ENCODE measurements at regions not wholly inside any gene's neighbourhood (a gene's known extent, or its start where the extent isn't known, plus 50 kb on each side); places are given as distances from the start of the nearest gene placed in this dataset.

GRCh38 chr10:62453274-62453673 lies 79.1 kb downstream of the ZNF365 start:
- no peak overlapping the region for H3K4me3 ChIP-seq
- no peaks in the 10 kb centered on the region for H3K36me3 ChIP-seq (replicated peaks)
- no peak for DNase-seq (ENCODE audit: low spot score in 2 of 2)
- peaks cover 3% of the 10 kb centered on the region; the same call in 1 of the 2 replicates for H3K27me3 ChIP-seq (ENCODE audit: low read depth)
- H3K9me3 ChIP-seq, result no peaks in the 10 kb centered on the region
- in situ Hi-C loops (cut with MboI; ENCODE audit: low sequenced_read_pairs), result no loop called here
- no peaks in the 10 kb centered on the region for H3K4me1 ChIP-seq

- no peaks in the 10 kb centered on the region; the same call in 1 of the 2 replicates for H3K27me3 ChIP-seq (ENCODE audit: low read depth)
- in situ Hi-C loops (cut with MboI; ENCODE audit: low sequenced_read_pairs), result no loop called here
- no peaks in the 10 kb centered on the region for H3K4me1 ChIP-seq
- H3K4me3 ChIP-seq, result no peak overlapping the region
- no peaks in the 10 kb centered on the region for H3K9me3 ChIP-seq
- no peaks in the 10 kb centered on the region for H3K36me3 ChIP-seq (replicated peaks)
- no peak for DNase-seq (ENCODE audit: low spot score in 2 of 2)
Observed at GRCh38 chr10:62454687-62455397, 80.7 kb downstream of the ZNF365 start.

DNA sequence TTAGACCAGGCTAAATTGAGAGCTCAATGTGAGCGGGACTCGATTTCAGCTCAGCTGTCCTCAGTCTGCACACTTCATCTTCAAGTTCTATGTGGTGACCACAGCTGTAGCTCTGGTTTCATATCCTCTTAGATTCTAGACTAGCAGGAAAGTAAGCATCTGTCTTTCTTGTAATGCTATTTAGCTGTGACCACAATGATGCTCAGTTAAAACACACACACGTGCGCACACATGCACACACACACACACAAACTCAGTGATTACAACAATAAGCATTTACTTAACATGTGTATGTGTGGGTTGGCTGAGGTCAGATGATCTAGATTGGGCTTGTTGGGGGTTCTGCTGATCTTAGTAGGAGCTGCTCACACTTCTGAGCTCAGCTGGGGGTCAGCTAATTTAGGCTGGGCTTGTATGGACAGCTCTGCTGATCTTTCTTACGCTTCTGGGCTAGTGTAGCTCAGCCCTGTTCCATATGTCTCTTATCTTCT lies 82.5 kb downstream of the ZNF365 start:
- no peak overlapping the region for H3K4me3 ChIP-seq
- in situ Hi-C loops (cut with MboI; ENCODE audit: low sequenced_read_pairs), result no loop called here
- no peaks in the 10 kb centered on the region; the same call in 1 of the 2 replicates for H3K27me3 ChIP-seq (ENCODE audit: low read depth)
- H3K9me3 ChIP-seq, result no peaks in the 10 kb centered on the region
- no peak for DNase-seq (ENCODE audit: low spot score in 2 of 2)
- H3K4me1 ChIP-seq, result no peaks in the 10 kb centered on the region
- no peaks in the 10 kb centered on the region for H3K36me3 ChIP-seq (replicated peaks)

- Histone ChIP-seq H3K36me3 (replicated peaks) (no peaks in the 10 kb centered on the region), H3K27me3 (ENCODE audit: low read depth) (no peaks in the 10 kb centered on the region), H3K4me1 (no peaks in the 10 kb centered on the region), H3K4me3 (no peak overlapping the region), H3K9me3 (no peaks in the 10 kb centered on the region)
- in situ Hi-C loops (cut with MboI; ENCODE audit: low sequenced_read_pairs), result no loop called here
- no peak for DNase-seq (ENCODE audit: low spot score in 2 of 2)
Observed at GRCh38 chr10:62457196-62457595, 83.0 kb downstream of the ZNF365 start.

- no peaks in the 10 kb centered on the region for H3K27me3 ChIP-seq (ENCODE audit: low read depth)
- no peak for DNase-seq (ENCODE audit: low spot score in 2 of 2)
- in situ Hi-C loops (cut with MboI; ENCODE audit: low sequenced_read_pairs), result no loop called here
- H3K4me3 ChIP-seq, result no peak overlapping the region
- no peaks in the 10 kb centered on the region for H3K36me3 ChIP-seq (replicated peaks)
- no peaks in the 10 kb centered on the region for H3K4me1 ChIP-seq
- no peaks in the 10 kb centered on the region for H3K9me3 ChIP-seq
Observed at GRCh38 chr10:62457598-62457997, 83.4 kb downstream of the ZNF365 start.

- no peaks in the 10 kb centered on the region for H3K36me3 ChIP-seq (replicated peaks)
- no peak overlapping the region for H3K4me3 ChIP-seq
- H3K27me3 ChIP-seq (ENCODE audit: low read depth), result no peaks in the 10 kb centered on the region
- no peaks in the 10 kb centered on the region for H3K9me3 ChIP-seq
- DNase-seq (ENCODE audit: low spot score in 2 of 2), result no peak
- no peaks in the 10 kb centered on the region for H3K4me1 ChIP-seq
- in situ Hi-C loops (cut with MboI; ENCODE audit: low sequenced_read_pairs), result no loop called here
Observed at GRCh38 chr10:62459072-62459471, 84.9 kb downstream of the ZNF365 start.

DNA sequence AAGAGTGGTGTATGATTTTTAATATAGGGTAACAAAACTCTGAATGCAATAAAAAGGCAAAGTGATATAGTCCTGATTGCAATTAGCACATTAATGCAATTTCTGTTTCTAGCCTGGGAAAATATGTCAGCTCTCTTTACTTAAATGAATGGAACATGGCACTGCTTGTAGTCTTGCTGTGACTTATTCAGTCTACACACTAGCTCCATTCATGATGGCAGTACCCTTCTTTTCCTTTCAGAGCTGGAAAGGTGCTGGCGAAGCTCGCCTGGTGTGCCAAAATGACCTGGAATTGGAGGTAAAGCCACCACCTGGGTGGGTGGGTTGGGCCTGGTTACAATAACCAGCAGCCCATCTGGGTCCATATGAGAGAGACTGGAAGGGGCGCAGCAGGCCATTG lies 85.3 kb downstream of the ZNF365 start:
- Histone ChIP-seq H3K4me3 (no peak overlapping the region), H3K9me3 (no peaks in the 10 kb centered on the region), H3K36me3 (replicated peaks) (no peaks in the 10 kb centered on the region), H3K27me3 (ENCODE audit: low read depth) (no peaks in the 10 kb centered on the region), H3K4me1 (no peaks in the 10 kb centered on the region)
- in situ Hi-C loops (cut with MboI; ENCODE audit: low sequenced_read_pairs), result no loop called here
- DNase-seq (ENCODE audit: low spot score in 2 of 2), result no peak

- DNase-seq (ENCODE audit: low spot score in 2 of 2), result no peak
- Histone ChIP-seq H3K36me3 (replicated peaks) (no peaks in the 10 kb centered on the region), H3K9me3 (no peaks in the 10 kb centered on the region), H3K4me1 (no peaks in the 10 kb centered on the region), H3K4me3 (no peak overlapping the region), H3K27me3 (ENCODE audit: low read depth) (no peaks in the 10 kb centered on the region)
- in situ Hi-C loops (cut with MboI; ENCODE audit: low sequenced_read_pairs), result no loop called here
Observed at GRCh38 chr10:62460393-62460792, 86.2 kb downstream of the ZNF365 start.

- H3K27me3 ChIP-seq (ENCODE audit: low read depth), result no peaks in the 10 kb centered on the region
- H3K9me3 ChIP-seq, result no peaks in the 10 kb centered on the region
- H3K4me1 ChIP-seq, result no peaks in the 10 kb centered on the region
- in situ Hi-C loops (cut with MboI; ENCODE audit: low sequenced_read_pairs), result no loop called here
- no peaks in the 10 kb centered on the region for H3K36me3 ChIP-seq (replicated peaks)
- H3K4me3 ChIP-seq, result no peak overlapping the region
- no peak for DNase-seq (ENCODE audit: low spot score in 2 of 2)
Observed at GRCh38 chr10:62461120-62461519, 87.0 kb downstream of the ZNF365 start.

DNA sequence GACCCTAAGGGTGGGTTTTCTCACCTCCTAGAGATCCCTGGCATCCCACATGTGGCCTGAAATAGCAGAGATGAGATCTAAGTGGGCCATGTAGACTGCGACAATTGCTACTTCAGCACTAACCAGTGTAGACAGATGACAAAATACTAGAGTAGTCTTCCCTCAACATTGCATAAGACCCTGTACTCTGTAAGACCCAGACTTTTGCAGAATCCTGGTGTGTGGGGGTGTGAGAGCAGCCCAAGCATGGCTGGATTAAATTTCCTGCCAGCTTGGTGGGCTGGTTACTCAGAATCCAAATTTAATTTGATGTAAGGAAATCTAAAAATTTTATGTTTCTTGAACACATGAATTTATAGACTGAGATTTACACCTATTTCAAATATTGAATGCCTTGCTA lies 88.3 kb downstream of the ZNF365 start:
- in situ Hi-C loops (cut with MboI; ENCODE audit: low sequenced_read_pairs), result no loop called here
- Histone ChIP-seq H3K36me3 (replicated peaks) (no peaks in the 10 kb centered on the region), H3K4me3 (no peak overlapping the region), H3K4me1 (no peaks in the 10 kb centered on the region), H3K9me3 (no peaks in the 10 kb centered on the region), H3K27me3 (ENCODE audit: low read depth) (no peaks in the 10 kb centered on the region)
- no peak for DNase-seq (ENCODE audit: low spot score in 2 of 2)

GRCh38 chr10:62463364-62463763 lies 89.2 kb downstream of the ZNF365 start:
- H3K9me3 ChIP-seq, result no peaks in the 10 kb centered on the region
- H3K27me3 ChIP-seq (ENCODE audit: low read depth), result no peaks in the 10 kb centered on the region
- no peak for DNase-seq (ENCODE audit: low spot score in 2 of 2)
- H3K4me1 ChIP-seq, result no peaks in the 10 kb centered on the region
- in situ Hi-C loops (cut with MboI; ENCODE audit: low sequenced_read_pairs), result no loop called here
- H3K4me3 ChIP-seq, result no peak overlapping the region
- no peaks in the 10 kb centered on the region for H3K36me3 ChIP-seq (replicated peaks)

DNA sequence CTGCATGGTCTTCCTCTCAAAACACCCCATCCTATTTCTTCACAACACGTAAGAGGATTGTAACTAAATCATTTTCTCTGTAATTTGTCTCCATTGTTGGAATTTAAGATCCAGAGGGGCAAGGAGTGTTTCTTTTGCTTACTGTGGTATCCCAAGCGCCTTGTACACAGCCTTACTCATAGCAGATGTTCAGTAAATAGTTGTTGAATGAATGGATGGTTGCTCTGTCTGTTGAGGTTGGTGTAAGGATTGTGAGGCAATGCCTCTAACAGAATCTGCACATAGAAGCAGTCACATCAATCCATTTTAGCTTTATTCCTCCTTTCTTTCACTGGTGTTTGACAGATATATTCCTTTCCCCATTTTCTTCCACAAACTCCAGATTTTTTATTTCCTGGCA lies 90.1 kb downstream of the ZNF365 start:
- H3K4me1 ChIP-seq, result no peaks in the 10 kb centered on the region
- H3K27me3 ChIP-seq (ENCODE audit: low read depth), result no peaks in the 10 kb centered on the region
- DNase-seq (ENCODE audit: low spot score in 2 of 2), result no peak
- no peaks in the 10 kb centered on the region for H3K36me3 ChIP-seq (replicated peaks)
- H3K9me3 ChIP-seq, result no peaks in the 10 kb centered on the region
- in situ Hi-C loops (cut with MboI; ENCODE audit: low sequenced_read_pairs), result no loop called here
- H3K4me3 ChIP-seq, result no peak overlapping the region

GRCh38 chr10:62466590-62466989 lies 92.4 kb downstream of the ZNF365 start:
- Histone ChIP-seq H3K27me3 (ENCODE audit: low read depth) (peaks cover 3% of the 10 kb centered on the region; the same call in 1 of the 2 replicates), H3K9me3 (no peaks in the 10 kb centered on the region)
- in situ Hi-C loops (cut with MboI; ENCODE audit: low sequenced_read_pairs), result no loop called here

DNA sequence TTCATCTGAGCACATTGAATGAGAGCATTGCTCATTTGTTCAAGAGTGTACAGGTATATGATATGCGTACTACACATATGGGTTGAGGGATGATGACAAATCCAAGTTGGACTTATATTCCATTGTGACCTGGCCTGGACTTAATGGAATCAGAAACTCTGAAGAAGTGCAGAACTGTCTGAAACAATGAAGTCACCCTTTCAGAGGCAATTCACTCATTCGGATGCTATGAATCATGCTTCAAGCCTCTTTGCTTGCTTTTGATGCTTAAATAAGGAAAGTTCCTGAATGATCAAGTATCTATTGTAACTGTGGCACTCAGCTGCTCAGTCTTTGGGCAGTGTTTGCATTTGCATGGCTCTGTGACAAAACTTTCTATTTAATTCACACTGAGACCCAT lies 93.4 kb downstream of the ZNF365 start:
- H3K4me1 ChIP-seq, result no peaks in the 10 kb centered on the region
- H3K4me3 ChIP-seq, result no peak overlapping the region
- H3K36me3 ChIP-seq (replicated peaks), result no peaks in the 10 kb centered on the region
- DNase-seq (ENCODE audit: low spot score in 2 of 2), result no peak
- H3K9me3 ChIP-seq, result no peaks in the 10 kb centered on the region
- in situ Hi-C loops (cut with MboI; ENCODE audit: low sequenced_read_pairs), result no loop called here
- peaks cover 3% of the 10 kb centered on the region; the same call in 1 of the 2 replicates for H3K27me3 ChIP-seq (ENCODE audit: low read depth)

More at GRCh38 chr10:62466590-62466989, 92.4 kb downstream of the ZNF365 start:
- Histone ChIP-seq H3K4me1 (no peaks in the 10 kb centered on the region), H3K36me3 (replicated peaks) (no peaks in the 10 kb centered on the region), H3K4me3 (no peak overlapping the region)
- DNase-seq (ENCODE audit: low spot score in 2 of 2), result no peak

GRCh38 chr10:62471711-62472110 lies 97.5 kb downstream of the ZNF365 start:
- in situ Hi-C loops (cut with MboI; ENCODE audit: low sequenced_read_pairs), result no loop called here
- no peak for DNase-seq (ENCODE audit: low spot score in 2 of 2)
- no peaks in the 10 kb centered on the region for H3K4me1 ChIP-seq
- H3K36me3 ChIP-seq (replicated peaks), result no peaks in the 10 kb centered on the region
- H3K27me3 ChIP-seq (ENCODE audit: low read depth), result peaks cover 5% of the 10 kb centered on the region; the same call in 1 of the 2 replicates
- no peaks in the 10 kb centered on the region for H3K9me3 ChIP-seq
- H3K4me3 ChIP-seq, result no peak overlapping the region
